ENCODE measurements at regions not wholly inside any gene's neighbourhood (a gene's known extent, or its start where the extent isn't known, plus 50 kb on each side); places are given as distances from the start of the nearest gene placed in this dataset.

DNA sequence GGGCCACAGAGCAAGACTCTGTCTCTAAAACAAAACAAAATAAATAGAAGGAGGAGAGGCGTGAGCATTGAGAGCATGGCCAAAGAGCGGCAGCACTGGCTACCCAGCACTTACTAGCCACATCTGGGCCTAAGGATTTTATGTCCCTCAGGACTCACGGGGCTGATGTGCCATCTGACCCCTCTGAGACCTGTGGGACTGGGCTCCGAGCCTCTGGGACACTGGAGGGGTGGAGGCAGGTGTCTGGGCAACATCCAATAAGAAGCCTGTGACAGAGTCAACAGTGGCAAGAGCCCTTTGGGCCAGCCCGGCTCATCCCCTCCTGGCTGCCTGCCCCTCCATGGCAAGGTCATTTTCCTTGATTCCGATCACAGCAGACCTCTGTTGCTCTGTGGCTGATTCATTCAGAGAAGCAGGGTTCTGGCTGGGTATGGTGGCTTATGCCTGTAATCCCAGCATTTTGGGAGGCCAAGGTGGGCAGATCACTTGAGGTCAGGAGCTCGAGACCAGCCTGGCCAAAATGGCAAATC is 60.7 kb downstream of the RRM2 start:
- ChIA-PET CTCF (interaction anchor here (1.3 kb wide), 1 partner anchor 226 kb away, joined by 4 read pairs; no protein-coding TSS in a partner anchor), POLR2A (no interaction called here)
- no peak overlapping the region for H3K27ac Mint-ChIP-seq
- peaks cover 5% of the 10 kb centered on the region for H3K9me3 Mint-ChIP-seq
- no peaks in the 10 kb centered on the region for H3K27me3 Mint-ChIP-seq
- H3K4me1 Mint-ChIP-seq = no peaks in the 10 kb centered on the region
- no peak for DNase-seq
- no peak overlapping the region for H3K4me3 Mint-ChIP-seq
- H3K36me3 Mint-ChIP-seq (ENCODE audit: low read depth) = peaks cover 36% of the 10 kb centered on the region

- Mint-ChIP-seq H3K27me3 (no peaks in the 10 kb centered on the region), H3K27ac (no peak overlapping the region), H3K4me1 (no peaks in the 10 kb centered on the region), H3K9me3 (peaks cover 5% of the 10 kb centered on the region), H3K4me3 (no peak overlapping the region), H3K36me3 (ENCODE audit: low read depth) (peaks cover 42% of the 10 kb centered on the region)
- ChIA-PET CTCF (interaction anchor here (1.3 kb wide), 1 partner anchor 225 kb away, joined by 4 read pairs; no protein-coding TSS in a partner anchor), POLR2A (no interaction called here)
- no peak for DNase-seq
Measured at GRCh38 chr2:10184421-10184820, 61.9 kb downstream of the RRM2 start.

- peaks cover 3% of the 10 kb centered on the region for H3K4me1 Mint-ChIP-seq
- H3K4me3 Mint-ChIP-seq = no peak overlapping the region
- no peaks in the 10 kb centered on the region for H3K27me3 Mint-ChIP-seq
- ChIA-PET CTCF (no interaction called here), POLR2A (interaction anchor here (0.6 kb wide), 1 partner anchor 145 kb away, joined by 4 read pairs; no protein-coding TSS in a partner anchor)
- no peak for DNase-seq
- H3K27ac Mint-ChIP-seq = no peak overlapping the region
- H3K36me3 Mint-ChIP-seq (ENCODE audit: low read depth) = peaks cover 42% of the 10 kb centered on the region
- H3K9me3 Mint-ChIP-seq = peaks cover 9% of the 10 kb centered on the region
Measured at GRCh38 chr2:10185046-10185445, 62.5 kb downstream of the RRM2 start.

DNA sequence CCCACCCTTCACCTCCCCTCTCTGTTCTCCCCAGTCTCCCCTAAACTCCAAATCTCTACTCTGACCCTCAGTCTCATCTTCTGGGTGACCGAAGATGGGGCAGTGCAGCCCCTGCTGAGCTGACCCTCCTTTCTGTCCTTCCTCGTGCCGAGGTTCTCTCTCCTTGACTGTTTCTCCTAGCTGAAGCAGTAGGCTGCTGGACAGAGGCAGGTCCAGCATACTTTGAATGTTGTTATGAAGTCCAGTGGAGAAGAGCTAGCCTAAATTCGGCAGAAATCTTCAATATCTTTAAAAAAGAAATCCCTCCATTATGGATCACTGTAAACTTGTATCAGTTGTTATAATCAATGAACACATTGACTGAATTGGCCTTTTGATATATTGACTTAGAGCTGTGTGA is 63.2 kb downstream of the RRM2 start:
- ChIA-PET CTCF (no interaction called here), POLR2A (interaction anchor here (0.6 kb wide), 1 partner anchor 144 kb away, joined by 4 read pairs; no protein-coding TSS in a partner anchor)
- Mint-ChIP-seq H3K9me3 (peaks cover 9% of the 10 kb centered on the region), H3K27me3 (no peaks in the 10 kb centered on the region), H3K4me3 (no peak overlapping the region), H3K4me1 (peaks cover 3% of the 10 kb centered on the region), H3K27ac (no peak overlapping the region), H3K36me3 (ENCODE audit: low read depth) (peaks cover 44% of the 10 kb centered on the region)
- no peak for DNase-seq

GRCh38 chr2:10186868-10187535 is 64.5 kb downstream of the RRM2 start:
- H3K27me3 Mint-ChIP-seq = no peaks in the 10 kb centered on the region
- peaks cover 6% of the 10 kb centered on the region for H3K4me1 Mint-ChIP-seq
- ChIA-PET CTCF (no interaction called here), POLR2A (no interaction called here)
- peaks cover 4% of the 10 kb centered on the region for H3K9me3 Mint-ChIP-seq
- DNase-seq = no peak
- peaks cover 36% of the 10 kb centered on the region for H3K36me3 Mint-ChIP-seq (ENCODE audit: low read depth)
- H3K27ac Mint-ChIP-seq = no peak overlapping the region
- H3K4me3 Mint-ChIP-seq = no peak overlapping the region

- CTCF ChIA-PET = no interaction called here
- H3K36me3 Mint-ChIP-seq (ENCODE audit: low read depth) = peaks cover 36% of the 10 kb centered on the region
- no peak for DNase-seq
- peaks cover 4% of the 10 kb centered on the region for H3K9me3 Mint-ChIP-seq
- POLR2A ChIA-PET = no interaction called here
- no peaks in the 10 kb centered on the region for H3K27me3 Mint-ChIP-seq
- H3K4me3 Mint-ChIP-seq = no peak overlapping the region
- no peak overlapping the region for H3K27ac Mint-ChIP-seq
- peaks cover 6% of the 10 kb centered on the region for H3K4me1 Mint-ChIP-seq
Measured at GRCh38 chr2:10187661-10188060, 65.1 kb downstream of the RRM2 start.

- H3K4me3 Mint-ChIP-seq = no peak overlapping the region
- no peak overlapping the region for H3K27ac Mint-ChIP-seq
- ChIA-PET CTCF (interaction anchor here (0.9 kb wide), 1 partner anchor 116 kb away, joined by 3 read pairs; no protein-coding TSS in a partner anchor), POLR2A (no interaction called here)
- H3K27me3 Mint-ChIP-seq = no peaks in the 10 kb centered on the region
- peaks cover 6% of the 10 kb centered on the region for H3K4me1 Mint-ChIP-seq
- peaks cover 4% of the 10 kb centered on the region for H3K9me3 Mint-ChIP-seq
- DNase-seq = no peak
- peaks cover 36% of the 10 kb centered on the region for H3K36me3 Mint-ChIP-seq (ENCODE audit: low read depth)
Measured at GRCh38 chr2:10188211-10188610, 65.7 kb downstream of the RRM2 start.

DNA sequence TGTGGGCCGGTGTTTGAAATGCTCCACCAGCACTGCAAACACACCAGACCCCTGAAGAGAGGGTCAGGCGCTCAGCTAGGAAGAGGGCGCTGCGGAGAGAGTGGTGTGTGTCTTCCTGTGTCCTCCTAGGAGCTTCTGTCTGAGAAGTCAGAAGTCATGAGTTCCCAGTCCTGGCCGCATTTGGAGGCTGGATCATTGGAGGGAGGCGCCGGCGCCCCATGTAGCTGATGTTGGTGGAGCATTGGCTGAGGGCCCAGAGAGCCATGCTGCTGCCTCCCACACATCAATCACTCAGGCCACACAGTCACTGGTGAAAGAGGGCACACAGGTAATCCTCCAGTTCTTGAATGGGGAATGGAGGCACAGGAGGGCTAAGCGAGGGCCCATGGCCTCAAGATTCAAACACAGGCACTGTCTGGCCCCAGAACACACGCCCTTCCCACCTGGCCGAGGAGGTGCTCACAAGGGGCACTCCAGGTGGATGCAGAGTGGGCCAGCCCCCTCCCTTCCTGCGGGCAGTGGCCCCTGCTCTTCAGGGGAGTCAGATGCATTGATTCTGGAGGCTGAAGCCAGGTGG is 66.3 kb downstream of the RRM2 start:
- ChIA-PET POLR2A (no interaction called here), CTCF (interaction anchor here (0.9 kb wide), 1 partner anchor 115 kb away, joined by 3 read pairs; no protein-coding TSS in a partner anchor)
- H3K4me1 Mint-ChIP-seq = peaks cover 6% of the 10 kb centered on the region
- DNase-seq = no peak
- no peak overlapping the region for H3K27ac Mint-ChIP-seq
- H3K4me3 Mint-ChIP-seq = no peak overlapping the region
- no peaks in the 10 kb centered on the region for H3K27me3 Mint-ChIP-seq
- H3K9me3 Mint-ChIP-seq = peaks cover 4% of the 10 kb centered on the region
- H3K36me3 Mint-ChIP-seq (ENCODE audit: low read depth) = peaks cover 36% of the 10 kb centered on the region

- ChIA-PET POLR2A (no interaction called here), CTCF (no interaction called here)
- Mint-ChIP-seq H3K27me3 (no peaks in the 10 kb centered on the region), H3K27ac (no peak overlapping the region), H3K4me3 (no peak overlapping the region), H3K9me3 (peaks cover 4% of the 10 kb centered on the region), H3K36me3 (ENCODE audit: low read depth) (peaks cover 34% of the 10 kb centered on the region), H3K4me1 (peaks cover 6% of the 10 kb centered on the region)
- DNase-seq = no peak
Measured at GRCh38 chr2:10190255-10190654, 67.7 kb downstream of the RRM2 start.

- H3K27ac Mint-ChIP-seq = no peak overlapping the region
- ChIA-PET POLR2A (no interaction called here), CTCF (no interaction called here)
- no peak overlapping the region for H3K4me3 Mint-ChIP-seq
- H3K36me3 Mint-ChIP-seq (ENCODE audit: low read depth) = peaks cover 28% of the 10 kb centered on the region
- no peaks in the 10 kb centered on the region for H3K27me3 Mint-ChIP-seq
- peaks cover 6% of the 10 kb centered on the region for H3K4me1 Mint-ChIP-seq
- no peak for DNase-seq
- H3K9me3 Mint-ChIP-seq = peaks cover 4% of the 10 kb centered on the region
Measured at GRCh38 chr2:10190737-10191532, 68.4 kb downstream of the RRM2 start.

DNA sequence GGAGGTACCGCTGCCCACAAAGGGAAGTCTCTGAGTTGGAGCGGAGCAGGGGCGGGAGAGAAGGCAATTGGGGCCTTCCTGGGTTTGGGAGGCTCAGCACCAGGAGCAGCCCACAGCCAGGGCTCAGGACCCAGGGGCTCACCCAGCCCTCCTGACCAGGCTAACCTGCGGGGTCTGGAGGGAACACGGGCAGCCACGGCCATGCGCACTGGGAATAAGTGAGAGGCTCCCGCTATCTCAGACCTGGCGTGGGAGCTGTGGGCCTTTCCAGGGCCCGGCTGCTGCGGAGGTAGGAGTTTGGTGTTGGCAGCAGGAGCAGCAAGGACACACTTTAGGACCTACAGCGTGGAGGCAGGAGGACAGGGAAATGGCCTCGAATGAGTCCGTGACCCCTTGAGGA is 69.0 kb downstream of the RRM2 start:
- DNase-seq = no peak
- peaks cover 4% of the 10 kb centered on the region for H3K9me3 Mint-ChIP-seq
- H3K4me1 Mint-ChIP-seq = peaks cover 6% of the 10 kb centered on the region
- no peaks in the 10 kb centered on the region for H3K27me3 Mint-ChIP-seq
- no peak overlapping the region for H3K27ac Mint-ChIP-seq
- CTCF ChIA-PET = no interaction called here
- H3K4me3 Mint-ChIP-seq = no peak overlapping the region
- peaks cover 31% of the 10 kb centered on the region for H3K36me3 Mint-ChIP-seq (ENCODE audit: low read depth)
- POLR2A ChIA-PET = no interaction called here

DNA sequence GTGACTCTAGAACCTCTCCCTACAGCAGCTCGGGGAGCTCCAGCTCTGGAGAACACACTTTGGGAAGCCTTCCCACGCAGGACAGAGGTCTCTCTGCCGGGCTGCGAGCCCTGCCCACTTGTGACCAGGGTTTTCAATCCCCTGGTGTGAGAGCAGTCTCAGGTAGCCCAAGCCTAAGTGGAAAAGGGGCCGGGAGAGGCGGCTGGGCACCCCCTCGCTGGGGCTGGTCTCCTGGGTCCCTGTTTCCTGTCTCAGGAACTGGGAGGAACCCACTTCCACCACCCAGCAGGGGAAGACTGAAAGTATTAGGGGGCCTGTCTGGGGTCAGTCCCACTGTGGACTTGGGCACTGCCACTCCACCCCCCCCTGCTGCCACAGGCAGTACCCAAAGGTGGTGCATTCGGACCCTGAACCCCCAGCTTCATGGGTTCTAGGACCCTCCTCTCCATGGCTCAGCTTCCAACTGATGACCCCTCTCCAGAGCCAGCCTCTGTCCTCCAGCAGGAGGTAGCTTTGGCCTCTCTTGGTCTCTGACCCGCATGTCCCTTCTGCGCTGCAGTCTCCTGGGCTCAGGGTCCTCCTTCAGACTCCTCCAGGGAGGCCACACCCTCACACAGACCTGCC is 70.0 kb downstream of the RRM2 start:
- Mint-ChIP-seq H3K9me3 (peaks cover 4% of the 10 kb centered on the region), H3K27ac (no peak overlapping the region), H3K27me3 (no peaks in the 10 kb centered on the region), H3K36me3 (ENCODE audit: low read depth) (peaks cover 31% of the 10 kb centered on the region), H3K4me3 (no peak overlapping the region), H3K4me1 (peaks cover 6% of the 10 kb centered on the region)
- ChIA-PET CTCF (no interaction called here), POLR2A (no interaction called here)
- no peak for DNase-seq

- no peaks in the 10 kb centered on the region for H3K27me3 Mint-ChIP-seq
- POLR2A ChIA-PET = interaction anchor here (1.2 kb wide), 1 partner anchor 461 kb away, joined by 3 read pairs; no protein-coding TSS in a partner anchor
- peaks cover 31% of the 10 kb centered on the region for H3K36me3 Mint-ChIP-seq (ENCODE audit: low read depth)
- no peak overlapping the region for H3K27ac Mint-ChIP-seq
- peaks cover 4% of the 10 kb centered on the region for H3K9me3 Mint-ChIP-seq
- CTCF ChIA-PET = interaction anchor here (0.8 kb wide), 1 partner anchor 216 kb away, joined by 3 read pairs; no protein-coding TSS in a partner anchor
- peaks cover 6% of the 10 kb centered on the region for H3K4me1 Mint-ChIP-seq
- DNase-seq = no peak
- H3K4me3 Mint-ChIP-seq = no peak overlapping the region
Measured at GRCh38 chr2:10193276-10193795, 70.8 kb downstream of the RRM2 start.

Data from activated CD4-positive, alpha-beta memory T cell treated with anti-CD3 and anti-CD28 coated beads, Interleukin-2, amount 10 ng/mL, durations not matched to agents 7 days and 5 days (primary cell).